IMR-90 (cell line): ENCODE measurements at regions not wholly inside any gene's neighbourhood (a gene's known extent, or its start where the extent isn't known, plus 50 kb on each side); places are given as distances from the start of the nearest gene placed in this dataset.

Experiments
- BHLHE40 ChIP-seq: fragments of 150-350 bp; IDR thresholded peaks from 2 replicates; pipeline ENCODE4 v1.6.1; 2016; ENCODE audit warnings: mild to moderate bottlenecking, low read depth, low read length
- CEBPB ChIP-seq: IDR thresholded peaks from 2 replicates; pipeline ENCODE4 v1.6.1; 2012; ENCODE audit warnings: low read depth, low read length, improper control_type of control experiment
- CHD1 ChIP-seq: IDR thresholded peaks from 2 replicates; pipeline ENCODE4 v1.6.1; 2012; ENCODE audit warnings: low read depth, low read length, improper control_type of control experiment
- ELK1 ChIP-seq: fragments of 150-350 bp; IDR thresholded peaks from 2 replicates; pipeline ENCODE4 v1.6.1; 2016; ENCODE audit warnings: low read depth, mild to moderate bottlenecking, low read length, moderate library complexity, borderline replicate concordance
- FOS ChIP-seq: fragments of 150-350 bp; IDR thresholded peaks from 2 replicates; pipeline ENCODE4 v1.6.1; 2016; ENCODE audit warnings: low read depth, low read length
- MAZ ChIP-seq: IDR thresholded peaks from 2 replicates; pipeline ENCODE4 v1.6.1; 2012; ENCODE audit warnings: low read depth, mild to moderate bottlenecking, low read length, improper control_type of control experiment, moderate library complexity, borderline replicate concordance
- MXI1 ChIP-seq: IDR thresholded peaks from 2 replicates; pipeline ENCODE4 v1.6.1; 2012; ENCODE audit warnings: low read depth, mild to moderate bottlenecking, low read length, moderate library complexity, borderline replicate concordance
- NFE2L2 ChIP-seq: fragments of 150-350 bp; IDR thresholded peaks from 2 replicates; pipeline ENCODE4 v1.6.1; 2016; ENCODE audit warnings: low read depth, mild to moderate bottlenecking, low read length
- POLR2A ChIP-seq: IDR thresholded peaks from 2 replicates; pipeline ENCODE4 v1.6.1; 2012; ENCODE audit warnings: mild to moderate bottlenecking, low read depth, low read length
- RAD21 ChIP-seq: IDR thresholded peaks from 2 replicates; pipeline ENCODE4 v1.6.1; 2012; ENCODE audit warnings: low read length, improper control_type of control experiment
- RCOR1 ChIP-seq: IDR thresholded peaks from 2 replicates; pipeline ENCODE4 v1.6.1; 2012; ENCODE audit warnings: mild to moderate bottlenecking, low read length, improper control_type of control experiment; ENCODE audit not compliant: insufficient replicate concordance
- TF ChIP-seq, protein P1 (sequence below): conservative IDR thresholded peaks from 2 replicates; pipeline ENCODE4 v1.5.1; 2012; ENCODE audit warnings: mild to moderate bottlenecking, low read depth, low read length, improper control_type of control experiment
- TF ChIP-seq, protein P2 (sequence below): fragments of 150-350 bp; IDR thresholded peaks from 2 replicates; pipeline ENCODE4 v1.6.1; 2017; ENCODE audit warnings: mild to moderate bottlenecking, antibody characterized with exemption, low read length, low read depth

DNA sequence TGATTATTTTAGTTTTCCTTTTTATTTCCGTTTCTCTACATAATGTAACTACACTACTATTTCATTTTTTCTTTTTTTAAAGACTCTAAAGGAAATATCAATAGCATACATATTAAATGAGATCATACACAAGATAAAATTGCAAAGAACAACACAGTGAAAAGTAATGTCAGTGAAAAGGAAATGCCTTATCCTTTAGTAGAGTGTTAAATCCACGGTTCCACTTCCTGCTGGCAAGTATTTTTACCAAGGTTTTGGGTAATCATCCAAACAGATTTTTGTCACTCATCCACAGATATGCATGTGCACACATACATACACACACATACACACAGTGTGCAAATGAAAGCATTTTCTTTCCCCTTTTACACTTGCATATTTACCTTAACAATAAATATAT, 548.9 kb downstream of the PPP4R3C start:
- TF ChIP-seq, protein P1, sequence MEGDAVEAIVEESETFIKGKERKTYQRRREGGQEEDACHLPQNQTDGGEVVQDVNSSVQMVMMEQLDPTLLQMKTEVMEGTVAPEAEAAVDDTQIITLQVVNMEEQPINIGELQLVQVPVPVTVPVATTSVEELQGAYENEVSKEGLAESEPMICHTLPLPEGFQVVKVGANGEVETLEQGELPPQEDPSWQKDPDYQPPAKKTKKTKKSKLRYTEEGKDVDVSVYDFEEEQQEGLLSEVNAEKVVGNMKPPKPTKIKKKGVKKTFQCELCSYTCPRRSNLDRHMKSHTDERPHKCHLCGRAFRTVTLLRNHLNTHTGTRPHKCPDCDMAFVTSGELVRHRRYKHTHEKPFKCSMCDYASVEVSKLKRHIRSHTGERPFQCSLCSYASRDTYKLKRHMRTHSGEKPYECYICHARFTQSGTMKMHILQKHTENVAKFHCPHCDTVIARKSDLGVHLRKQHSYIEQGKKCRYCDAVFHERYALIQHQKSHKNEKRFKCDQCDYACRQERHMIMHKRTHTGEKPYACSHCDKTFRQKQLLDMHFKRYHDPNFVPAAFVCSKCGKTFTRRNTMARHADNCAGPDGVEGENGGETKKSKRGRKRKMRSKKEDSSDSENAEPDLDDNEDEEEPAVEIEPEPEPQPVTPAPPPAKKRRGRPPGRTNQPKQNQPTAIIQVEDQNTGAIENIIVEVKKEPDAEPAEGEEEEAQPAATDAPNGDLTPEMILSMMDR = no peak
- TF ChIP-seq CEBPB (no peak), POLR2A (no peak), FOS (no peak), RAD21 (no peak), MAZ (no peak), RCOR1 (no peak), BHLHE40 (no peak), NFE2L2 (no peak), MXI1 (no peak), CHD1 (no peak), ELK1 (no peak)
- TF ChIP-seq, protein P2, sequence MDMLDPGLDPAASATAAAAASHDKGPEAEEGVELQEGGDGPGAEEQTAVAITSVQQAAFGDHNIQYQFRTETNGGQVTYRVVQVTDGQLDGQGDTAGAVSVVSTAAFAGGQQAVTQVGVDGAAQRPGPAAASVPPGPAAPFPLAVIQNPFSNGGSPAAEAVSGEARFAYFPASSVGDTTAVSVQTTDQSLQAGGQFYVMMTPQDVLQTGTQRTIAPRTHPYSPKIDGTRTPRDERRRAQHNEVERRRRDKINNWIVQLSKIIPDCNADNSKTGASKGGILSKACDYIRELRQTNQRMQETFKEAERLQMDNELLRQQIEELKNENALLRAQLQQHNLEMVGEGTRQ = no peak
